Cardiac muscle cell (in vitro differentiated cells and primary cell): ENCODE measurements at regions not wholly inside any gene's neighbourhood (a gene's known extent, or its start where the extent isn't known, plus 50 kb on each side); places are given as distances from the start of the nearest gene placed in this dataset.
"Not testable (repeated sequence)": the region's sequence is repeated elsewhere in the genome, so short reads cannot be mapped to it uniquely, and the experiment has no call there.

Source experiments
- DNase-seq, 2 donors: peaks; one replicate each; pipeline versions ENCODE4 v3.0.0 to v3.0.0-alpha.2; 2010 to 2017; ENCODE audit warnings: low read depth in 1 of 2, low spot score in 1 of 2
- H3K27ac ChIP-seq: fragments of 200-600 bp; sonication (generic); 2 replicates; pipeline ENCODE4 v1.5.1; 2016
- H3K27me3 ChIP-seq: fragments of 200-600 bp; sonication (generic); 2 replicates; pipeline ENCODE4 v1.6.0; 2016; ENCODE audit warnings: control low read depth
- H3K36me3 ChIP-seq: fragments of 200-600 bp; sonication (generic); 2 replicates; pipeline ENCODE4 v1.5.1; 2016; ENCODE audit warnings: control low read depth
- H3K4me1 ChIP-seq: fragments of 200-600 bp; sonication (generic); 2 replicates; pipeline ENCODE4 v1.8.1; 2017; ENCODE audit warnings: low read depth, mild to moderate bottlenecking, mixed run types
- H3K4me3 ChIP-seq: fragments of 200-600 bp; sonication (generic); 2 replicates; pipeline ENCODE4 v1.5.1; 2016; ENCODE audit warnings: mild to moderate bottlenecking
- H3K9me3 ChIP-seq: fragments of 200-600 bp; sonication (generic); 2 replicates; pipeline ENCODE4 v1.5.1; 2017; ENCODE audit warnings: low read depth, mild to moderate bottlenecking, control low read depth
- TF ChIP-seq, protein P1 (sequence below): IDR thresholded peaks from 2 replicates; pipeline ENCODE4 v1.5.1; 2012; ENCODE audit warnings: low read depth, mild to moderate bottlenecking, low read length

DNA sequence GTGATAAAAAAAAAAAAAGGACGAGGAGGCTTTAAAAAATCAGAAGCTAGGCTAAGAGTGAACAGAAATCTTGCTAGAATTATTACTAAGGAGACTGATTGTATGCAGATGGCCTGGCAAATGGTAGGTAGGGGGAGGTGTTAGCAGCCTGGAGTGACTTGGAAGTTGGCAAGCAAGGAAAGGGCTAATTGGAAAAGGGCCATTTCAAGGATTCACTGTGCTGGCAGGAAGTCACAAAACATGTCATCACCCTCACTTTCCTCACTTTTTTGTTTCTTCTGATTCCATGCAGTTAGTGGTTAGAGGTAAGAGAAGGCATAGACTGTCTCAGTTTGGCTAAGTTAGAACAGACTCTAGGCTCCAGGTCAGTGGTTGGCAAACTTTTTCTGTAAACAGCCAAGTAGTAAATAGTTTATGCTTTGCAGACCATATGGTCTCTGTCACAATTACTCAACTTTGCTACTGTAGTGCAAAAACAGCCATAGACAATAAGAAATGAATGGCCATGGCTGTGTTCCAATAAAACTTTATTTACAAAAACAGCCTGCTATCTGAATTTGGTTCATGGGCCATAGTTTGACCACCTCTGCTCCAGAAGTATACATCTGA, 646.5 kb upstream of the ACTRT1 start:
- Histone ChIP-seq H3K9me3 (no peaks in the 10 kb centered on the region), H3K36me3 (no peaks in the 10 kb centered on the region), H3K4me3 (no peak overlapping the region), H3K4me1 (peaks cover 4% of the 10 kb centered on the region), H3K27me3 (no peaks in the 10 kb centered on the region), H3K27ac (no peak overlapping the region)
- no peak for DNase-seq
- TF ChIP-seq, protein P1, sequence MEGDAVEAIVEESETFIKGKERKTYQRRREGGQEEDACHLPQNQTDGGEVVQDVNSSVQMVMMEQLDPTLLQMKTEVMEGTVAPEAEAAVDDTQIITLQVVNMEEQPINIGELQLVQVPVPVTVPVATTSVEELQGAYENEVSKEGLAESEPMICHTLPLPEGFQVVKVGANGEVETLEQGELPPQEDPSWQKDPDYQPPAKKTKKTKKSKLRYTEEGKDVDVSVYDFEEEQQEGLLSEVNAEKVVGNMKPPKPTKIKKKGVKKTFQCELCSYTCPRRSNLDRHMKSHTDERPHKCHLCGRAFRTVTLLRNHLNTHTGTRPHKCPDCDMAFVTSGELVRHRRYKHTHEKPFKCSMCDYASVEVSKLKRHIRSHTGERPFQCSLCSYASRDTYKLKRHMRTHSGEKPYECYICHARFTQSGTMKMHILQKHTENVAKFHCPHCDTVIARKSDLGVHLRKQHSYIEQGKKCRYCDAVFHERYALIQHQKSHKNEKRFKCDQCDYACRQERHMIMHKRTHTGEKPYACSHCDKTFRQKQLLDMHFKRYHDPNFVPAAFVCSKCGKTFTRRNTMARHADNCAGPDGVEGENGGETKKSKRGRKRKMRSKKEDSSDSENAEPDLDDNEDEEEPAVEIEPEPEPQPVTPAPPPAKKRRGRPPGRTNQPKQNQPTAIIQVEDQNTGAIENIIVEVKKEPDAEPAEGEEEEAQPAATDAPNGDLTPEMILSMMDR, result no peak

DNA sequence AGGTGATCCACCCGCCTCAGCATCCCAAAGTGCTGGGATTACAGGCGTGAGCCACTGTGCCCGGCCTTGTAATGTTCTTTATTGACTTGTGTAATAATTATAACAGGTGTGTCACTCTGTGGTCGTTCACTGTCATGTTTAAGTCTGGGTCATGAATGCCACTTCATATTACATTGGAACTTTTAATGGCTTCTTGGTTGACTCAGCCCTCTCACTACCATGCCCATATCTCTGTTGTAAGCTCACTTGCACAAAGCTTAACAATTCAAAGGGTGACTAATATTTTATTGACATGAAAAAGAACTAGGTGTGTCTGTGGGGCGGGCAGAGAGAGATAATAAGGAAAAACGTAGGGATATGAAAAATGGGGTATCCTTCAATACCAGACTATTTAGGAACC, 639.7 kb upstream of the ACTRT1 start:
- Histone ChIP-seq H3K4me1 (no peaks in the 10 kb centered on the region), H3K27me3 (no peaks in the 10 kb centered on the region), H3K4me3 (no peak overlapping the region), H3K36me3 (no peaks in the 10 kb centered on the region), H3K27ac (no peak overlapping the region), H3K9me3 (no peaks in the 10 kb centered on the region)
- DNase-seq, result no peak
- TF ChIP-seq, protein P1, result no peak

DNA sequence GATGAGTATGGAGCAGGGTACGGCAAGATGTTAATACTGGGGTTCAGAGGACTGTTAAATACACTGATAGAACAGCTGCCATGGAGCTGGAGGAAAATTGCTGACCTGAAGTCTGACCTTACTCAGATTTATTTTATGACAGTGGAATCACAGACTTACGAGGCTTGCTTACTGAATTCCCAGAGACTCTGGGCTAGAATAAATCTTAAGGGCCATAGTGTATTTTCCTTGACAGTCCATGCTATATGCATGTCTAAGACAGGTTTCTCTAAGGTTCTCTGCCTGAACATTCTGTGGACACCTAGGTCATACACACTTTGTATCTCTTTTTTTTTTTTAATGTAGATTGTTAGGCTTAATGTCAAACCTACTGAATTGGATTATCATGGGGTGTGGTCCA, 633.2 kb upstream of the ACTRT1 start:
- no peak overlapping the region for H3K4me3 ChIP-seq
- H3K9me3 ChIP-seq, result no peaks in the 10 kb centered on the region
- no peaks in the 10 kb centered on the region for H3K27me3 ChIP-seq
- DNase-seq, result no peak
- H3K4me1 ChIP-seq, result no peaks in the 10 kb centered on the region
- TF ChIP-seq, protein P1, result no peak
- H3K36me3 ChIP-seq, result no peaks in the 10 kb centered on the region
- H3K27ac ChIP-seq, result no peak overlapping the region

DNA sequence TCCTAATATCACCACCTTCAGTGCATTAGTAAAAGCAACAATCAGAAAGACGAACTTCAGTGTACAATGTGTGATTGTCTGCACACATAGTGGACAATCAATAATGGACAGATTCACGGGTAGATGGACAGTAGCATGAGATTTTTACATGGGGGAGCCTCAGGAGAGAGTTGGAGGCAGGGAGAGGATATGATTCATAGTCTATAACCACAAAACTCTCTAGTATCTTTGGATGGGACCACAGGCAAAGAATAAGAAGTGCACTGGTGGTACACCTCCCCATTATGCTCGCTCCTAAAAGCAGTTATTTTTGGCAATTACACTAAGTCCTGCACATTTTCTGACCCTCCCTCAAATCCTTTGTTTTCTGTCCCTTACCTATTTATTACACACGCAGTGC, 624.4 kb upstream of the ACTRT1 start:
- Histone ChIP-seq H3K9me3 (no peaks in the 10 kb centered on the region), H3K4me1 (no peaks in the 10 kb centered on the region)

DNA sequence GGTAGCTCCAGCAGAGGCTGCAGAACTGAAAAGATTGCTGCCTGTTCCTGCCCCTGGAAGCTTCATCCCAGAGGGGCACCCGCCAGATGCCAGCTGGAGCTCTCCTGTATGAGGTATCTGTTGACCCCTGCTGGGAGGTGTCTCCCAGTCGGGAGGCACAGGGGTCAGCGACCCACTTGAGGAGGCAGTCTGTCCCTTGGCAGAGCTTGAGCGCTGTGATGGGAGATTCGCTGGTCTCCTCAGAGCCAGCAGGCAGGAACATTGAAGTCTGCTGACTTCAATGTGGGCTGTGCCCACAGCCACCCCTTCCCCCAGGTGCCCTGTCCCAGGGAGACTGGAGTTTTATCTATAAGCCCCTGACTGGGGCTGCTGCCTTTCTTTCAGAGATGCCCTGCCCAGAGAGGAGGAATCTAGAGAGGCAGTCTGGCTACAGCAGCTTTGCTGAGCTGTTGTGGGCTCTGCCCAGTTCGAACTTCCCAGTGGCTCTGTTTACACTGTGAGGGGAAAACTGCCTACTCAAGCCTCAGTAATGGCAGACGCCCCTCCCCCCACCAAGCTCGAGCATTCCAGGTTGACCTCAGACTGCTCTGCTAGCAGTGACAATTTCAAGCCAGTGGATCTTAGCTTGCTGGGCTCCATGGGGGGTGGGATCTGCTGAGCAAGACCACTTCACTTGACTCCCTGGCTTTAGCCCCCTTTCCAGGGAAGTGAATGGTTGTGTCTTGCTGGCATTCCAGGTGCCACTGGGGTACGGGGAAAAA, 622.3 kb upstream of the ACTRT1 start:
- not testable (repeated sequence) for DNase-seq, H3K9me3 ChIP-seq, H3K27ac ChIP-seq, H3K27me3 ChIP-seq, H3K4me3 ChIP-seq, H3K36me3 ChIP-seq, H3K4me1 ChIP-seq

More for the DNA sequence above, 624.4 kb upstream of the ACTRT1 start:
- Histone ChIP-seq H3K27me3 (no peaks in the 10 kb centered on the region), H3K27ac (no peak overlapping the region), H3K36me3 (no peaks in the 10 kb centered on the region), H3K4me3 (no peak overlapping the region)
- DNase-seq, result no peak
- TF ChIP-seq, protein P1, result no peak

DNA sequence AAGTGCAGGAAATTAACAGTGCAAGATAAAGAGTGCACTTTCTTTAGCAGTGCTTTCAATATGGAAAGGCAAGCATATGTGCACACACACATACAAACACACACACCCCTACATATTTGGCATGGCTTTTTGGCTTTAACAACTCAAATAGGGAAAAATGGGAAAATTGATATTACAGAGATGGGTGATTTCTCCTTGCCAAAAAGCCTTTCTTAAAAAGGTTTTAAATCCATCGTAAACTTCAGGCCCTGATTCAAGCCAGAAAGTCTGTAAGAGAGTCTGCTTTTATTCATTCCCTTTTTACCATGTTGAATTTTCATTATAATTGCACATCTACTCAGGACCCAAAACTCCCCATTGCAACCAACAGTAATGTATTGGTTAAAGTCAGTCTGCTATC, 612.0 kb upstream of the ACTRT1 start:
- H3K27me3 ChIP-seq, result no peaks in the 10 kb centered on the region

More for the DNA sequence above, 612.0 kb upstream of the ACTRT1 start:
- no peak for DNase-seq
- H3K36me3 ChIP-seq, result no peaks in the 10 kb centered on the region
- no peak overlapping the region for H3K4me3 ChIP-seq
- H3K4me1 ChIP-seq, result no peaks in the 10 kb centered on the region
- no peak overlapping the region for H3K27ac ChIP-seq
- TF ChIP-seq, protein P1, result no peak
- no peaks in the 10 kb centered on the region for H3K9me3 ChIP-seq
